Rectal smooth muscle tissue (tissue), 1 donor: ENCODE measurements at regions not wholly inside any gene's neighbourhood (a gene's known extent, or its start where the extent isn't known, plus 50 kb on each side); places are given as distances from the start of the nearest gene placed in this dataset.
"Not testable (repeated sequence)": the region's sequence is repeated elsewhere in the genome, so short reads cannot be mapped to it uniquely, and the experiment has no call there.

Source experiments
- H3K27ac ChIP-seq: one replicate; pipeline ENCODE4 v1.7.0; 2013; ENCODE audit warnings: low read depth, low read length, inconsistent platforms
- H3K27me3 ChIP-seq: one replicate; pipeline ENCODE4 v1.7.0; 2013; ENCODE audit warnings: low read length; ENCODE audit not compliant: control insufficient read depth, insufficient read depth
- H3K36me3 ChIP-seq: one replicate; pipeline ENCODE4 v1.7.0; 2013; ENCODE audit warnings: low read length; ENCODE audit not compliant: control insufficient read depth, insufficient read depth
- H3K4me1 ChIP-seq: one replicate; pipeline ENCODE4 v1.7.0; 2013; ENCODE audit warnings: low read length; ENCODE audit not compliant: control insufficient read depth, insufficient read depth
- H3K4me3 ChIP-seq: one replicate; pipeline ENCODE4 v1.7.0; 2013; ENCODE audit warnings: low read length
- H3K9ac ChIP-seq: one replicate; pipeline ENCODE4 v1.7.0; 2013; ENCODE audit warnings: low read length

- H3K27ac ChIP-seq, H3K4me3 ChIP-seq, H3K27me3 ChIP-seq, H3K9ac ChIP-seq, H3K4me1 ChIP-seq, H3K36me3 ChIP-seq: not testable (repeated sequence)
Measured at GRCh38 chr15:46098006-46098405, 463.2 kb downstream of the SQOR start.

GRCh38 chr15:46110755-46111154 lies 475.9 kb downstream of the SQOR start:
- Histone ChIP-seq H3K4me1 (no peaks in the 10 kb centered on the region), H3K9ac (no peak overlapping the region), H3K27me3 (no peaks in the 10 kb centered on the region), H3K4me3 (no peak overlapping the region), H3K36me3 (no peaks in the 10 kb centered on the region), H3K27ac (no peak overlapping the region)

DNA sequence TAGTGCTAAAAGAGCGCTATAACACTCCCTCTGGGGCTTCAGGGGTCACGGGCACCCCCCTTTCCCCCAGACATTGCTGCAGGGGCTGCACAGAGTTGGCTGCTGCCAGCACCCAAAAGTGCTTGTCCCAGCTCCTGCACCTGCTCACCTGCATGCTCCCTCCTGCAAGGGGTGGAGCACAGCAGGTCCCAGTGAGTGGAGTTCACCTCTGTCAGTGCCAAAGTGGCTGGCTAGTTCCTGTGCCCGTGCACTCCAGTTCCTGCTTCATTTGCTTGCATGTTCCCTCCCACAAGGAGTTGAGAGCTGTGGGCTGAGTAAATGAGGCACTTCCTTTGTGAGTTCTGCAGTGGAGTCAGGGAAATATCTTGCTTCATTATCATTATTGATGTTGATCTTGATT lies 476.9 kb downstream of the SQOR start:
- no peaks in the 10 kb centered on the region for H3K4me1 ChIP-seq
- no peaks in the 10 kb centered on the region for H3K27me3 ChIP-seq
- no peak overlapping the region for H3K9ac ChIP-seq
- no peak overlapping the region for H3K27ac ChIP-seq
- H3K4me3 ChIP-seq = no peak overlapping the region
- no peaks in the 10 kb centered on the region for H3K36me3 ChIP-seq

DNA sequence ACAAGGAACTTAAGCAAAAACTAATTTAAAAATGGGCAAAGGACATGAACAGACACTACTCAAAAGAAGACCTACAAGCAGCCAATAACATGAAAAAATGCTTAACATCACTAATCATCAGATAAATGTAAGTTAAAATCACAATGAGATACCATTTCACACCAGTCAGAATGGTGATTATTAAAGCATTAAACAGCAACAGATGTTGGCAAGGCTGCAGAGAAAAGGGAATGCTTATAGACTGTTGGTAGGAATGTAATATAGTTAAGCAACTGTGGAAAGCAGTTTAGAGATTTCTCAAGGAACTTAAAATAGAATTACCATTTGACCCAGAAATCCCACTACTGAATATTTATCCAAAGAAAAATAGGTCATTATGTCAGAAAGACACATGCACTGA lies 482.2 kb downstream of the SQOR start:
- H3K4me1 ChIP-seq = no peaks in the 10 kb centered on the region
- no peaks in the 10 kb centered on the region for H3K36me3 ChIP-seq
- no peak overlapping the region for H3K9ac ChIP-seq
- H3K27ac ChIP-seq = no peak overlapping the region
- no peak overlapping the region for H3K4me3 ChIP-seq
- no peaks in the 10 kb centered on the region for H3K27me3 ChIP-seq

- Histone ChIP-seq H3K27me3 (no peaks in the 10 kb centered on the region), H3K4me3 (no peak overlapping the region), H3K36me3 (no peaks in the 10 kb centered on the region), H3K4me1 (no peaks in the 10 kb centered on the region), H3K9ac (no peak overlapping the region), H3K27ac (no peak overlapping the region)
Measured at GRCh38 chr15:46120713-46121112, 485.9 kb downstream of the SQOR start.

GRCh38 chr15:46121441-46121840 lies 486.6 kb downstream of the SQOR start:
- Histone ChIP-seq H3K27ac (no peak overlapping the region), H3K4me1 (no peaks in the 10 kb centered on the region), H3K36me3 (no peaks in the 10 kb centered on the region), H3K9ac (no peak overlapping the region), H3K4me3 (no peak overlapping the region), H3K27me3 (no peaks in the 10 kb centered on the region)

GRCh38 chr15:46126581-46126980 lies 491.8 kb downstream of the SQOR start:
- H3K27ac ChIP-seq = no peak overlapping the region
- H3K36me3 ChIP-seq = no peaks in the 10 kb centered on the region
- no peak overlapping the region for H3K9ac ChIP-seq
- no peak overlapping the region for H3K4me3 ChIP-seq
- H3K4me1 ChIP-seq = no peaks in the 10 kb centered on the region
- H3K27me3 ChIP-seq = no peaks in the 10 kb centered on the region

- H3K9ac ChIP-seq = no peak overlapping the region
- H3K4me3 ChIP-seq = no peak overlapping the region
- H3K36me3 ChIP-seq = no peaks in the 10 kb centered on the region
- no peaks in the 10 kb centered on the region for H3K27me3 ChIP-seq
- H3K27ac ChIP-seq = no peak overlapping the region
- no peaks in the 10 kb centered on the region for H3K4me1 ChIP-seq
Measured at GRCh38 chr15:46127361-46127874, 492.6 kb downstream of the SQOR start.

DNA sequence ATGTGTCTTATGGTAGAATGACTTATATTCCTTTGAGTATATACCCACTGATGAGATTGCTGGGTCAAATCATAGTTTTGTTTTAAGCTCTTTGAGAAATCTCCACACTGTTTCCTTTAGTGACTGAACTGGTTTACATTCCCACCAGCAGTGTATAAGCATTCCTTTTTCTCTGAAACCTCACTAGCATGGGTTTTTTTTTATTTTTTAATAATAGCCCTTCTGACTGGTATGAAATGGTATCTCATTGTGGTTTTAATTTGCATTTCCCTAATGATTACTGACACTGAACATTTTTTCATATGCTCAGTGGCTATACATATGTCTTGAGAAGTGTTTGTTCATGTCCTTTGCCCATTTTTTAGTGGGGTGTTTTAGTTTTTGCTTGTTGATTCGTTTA lies 494.3 kb downstream of the SQOR start:
- no peaks in the 10 kb centered on the region for H3K27me3 ChIP-seq
- no peak overlapping the region for H3K9ac ChIP-seq
- H3K36me3 ChIP-seq = no peaks in the 10 kb centered on the region
- H3K4me1 ChIP-seq = no peaks in the 10 kb centered on the region
- H3K4me3 ChIP-seq = no peak overlapping the region
- no peak overlapping the region for H3K27ac ChIP-seq

DNA sequence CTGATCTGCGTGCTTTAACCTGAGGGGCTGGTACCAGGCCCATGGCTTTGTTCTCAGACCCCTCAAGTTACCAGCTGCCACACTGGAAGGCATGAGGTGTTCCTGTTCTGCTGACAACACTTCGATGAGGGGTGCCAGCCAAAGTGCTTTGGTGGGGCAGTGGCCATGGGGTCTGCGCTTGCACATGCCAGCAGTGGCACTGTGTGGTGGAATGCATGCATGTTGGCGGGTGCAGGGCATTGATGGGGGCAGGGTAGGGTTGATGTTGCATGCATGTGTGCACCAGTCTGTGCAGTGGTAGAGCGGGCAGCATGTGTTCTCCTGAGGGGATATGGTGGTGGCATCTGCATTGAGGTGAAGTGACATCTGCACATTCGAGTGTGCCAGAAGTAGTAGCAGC lies 497.0 kb downstream of the SQOR start:
- no peaks in the 10 kb centered on the region for H3K4me1 ChIP-seq
- H3K9ac ChIP-seq = no peak overlapping the region
- H3K27ac ChIP-seq = no peak overlapping the region
- no peak overlapping the region for H3K4me3 ChIP-seq
- no peaks in the 10 kb centered on the region for H3K27me3 ChIP-seq
- no peaks in the 10 kb centered on the region for H3K36me3 ChIP-seq

- no peak overlapping the region for H3K4me3 ChIP-seq
- no peaks in the 10 kb centered on the region for H3K27me3 ChIP-seq
- no peak overlapping the region for H3K27ac ChIP-seq
- no peak overlapping the region for H3K9ac ChIP-seq
- no peaks in the 10 kb centered on the region for H3K4me1 ChIP-seq
- no peaks in the 10 kb centered on the region for H3K36me3 ChIP-seq
Measured at GRCh38 chr15:46137443-46137842, 502.6 kb downstream of the SQOR start.

DNA sequence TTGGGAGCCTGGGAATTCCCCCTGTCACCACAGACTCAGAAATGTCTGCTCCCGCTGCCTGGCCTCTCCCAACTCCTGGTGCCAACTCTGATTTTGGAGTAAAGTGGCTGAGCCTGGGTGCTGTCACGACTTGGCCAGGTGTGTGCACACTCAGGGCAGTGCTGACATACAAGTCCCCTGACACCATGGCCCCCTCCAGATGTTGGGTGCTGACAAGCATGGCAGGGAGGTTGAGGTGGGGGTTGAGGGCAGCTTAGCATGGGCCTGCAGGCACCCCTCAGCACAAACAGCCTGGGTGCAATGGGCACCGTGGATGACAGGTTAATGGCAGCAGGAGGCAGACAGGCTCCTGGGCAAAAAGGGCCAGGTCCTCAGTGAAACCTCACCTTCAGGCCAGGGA lies 511.2 kb downstream of the SQOR start:
- H3K27me3 ChIP-seq = no peaks in the 10 kb centered on the region
- no peak overlapping the region for H3K9ac ChIP-seq
- H3K36me3 ChIP-seq = no peaks in the 10 kb centered on the region
- no peak overlapping the region for H3K27ac ChIP-seq
- no peak overlapping the region for H3K4me3 ChIP-seq
- H3K4me1 ChIP-seq = no peaks in the 10 kb centered on the region

DNA sequence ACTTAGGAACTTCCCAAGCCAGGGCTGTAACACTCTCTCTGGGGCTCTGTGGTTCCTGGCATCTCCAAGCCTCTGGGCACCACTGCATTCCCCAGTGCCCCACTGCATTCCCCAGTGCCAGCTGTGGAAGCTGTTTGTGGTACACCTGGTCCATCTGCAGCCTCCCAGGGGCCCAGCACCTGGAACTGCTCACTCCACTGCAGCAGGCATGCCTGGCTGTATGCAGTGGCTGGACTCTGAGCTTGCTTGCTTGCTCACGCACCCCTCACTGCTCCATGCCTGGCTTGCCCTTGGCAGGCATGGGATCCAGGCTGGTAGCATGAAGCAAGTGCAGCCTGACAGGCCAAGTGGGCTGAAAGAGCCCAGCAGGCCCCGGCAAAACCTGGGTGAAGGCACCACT lies 512.1 kb downstream of the SQOR start:
- H3K27me3 ChIP-seq = no peaks in the 10 kb centered on the region
- H3K36me3 ChIP-seq = no peaks in the 10 kb centered on the region
- H3K27ac ChIP-seq = no peak overlapping the region
- no peaks in the 10 kb centered on the region for H3K4me1 ChIP-seq
- no peak overlapping the region for H3K9ac ChIP-seq
- no peak overlapping the region for H3K4me3 ChIP-seq
